A673 (cell line): ENCODE measurements at regions not wholly inside any gene's neighbourhood (a gene's known extent, or its start where the extent isn't known, plus 50 kb on each side); places are given as distances from the start of the nearest gene placed in this dataset.

Source experiments
- BruUV-seq: library from RNA; stranded (reverse); fragments of 400-500 nt; replicated peaks from 2 replicates; lab custom pipeline; 2021; lab: Mats Ljungman, UMichigan
- CTCF ChIA-PET: fragments of 300-600 bp; sonication (Branson Sonifier 250); formaldehyde crosslinking; loops from one replicate; lab custom pipeline; 2022; ENCODE audit warnings: antibody characterized with exemption; lab: Charles Lee
- POLR2A ChIA-PET: fragments of 300-600 bp; sonication (Branson Sonifier 250); formaldehyde crosslinking; loops from one replicate; lab custom pipeline; 2022; ENCODE audit warnings: antibody characterized with exemption; ENCODE audit not compliant: low non-redundant PET; lab: Charles Lee
- DNase-seq: peaks from one replicate; pipeline ENCODE4 v3.0.0-alpha.2; 2015; ENCODE audit warnings: low spot score
- H3K27ac ChIP-seq: fragments of 200-600 bp; sonication (generic); 2 replicates; pipeline ENCODE4 v1.5.1; 2016; ENCODE audit warnings: mixed run types, low read depth, mild to moderate bottlenecking, mixed read lengths, antibody characterized with exemption, low read length; ENCODE audit not compliant: poor library complexity, severe bottlenecking
- H3K27me3 ChIP-seq: fragments of 200-600 bp; sonication (generic); replicated peaks from 2 replicates; pipeline ENCODE4 v1.6.1; 2017; ENCODE audit warnings: mixed run types, low read depth, mild to moderate bottlenecking, mixed read lengths, antibody characterized with exemption, low read length; ENCODE audit not compliant: insufficient read depth, poor library complexity
- H3K36me3 ChIP-seq: fragments of 200-600 bp; sonication (generic); 2 replicates; pipeline ENCODE4 v1.6.1; 2016; ENCODE audit warnings: mixed run types, mild to moderate bottlenecking, mixed read lengths, antibody characterized with exemption, low read length; ENCODE audit not compliant: insufficient read depth, poor library complexity, severe bottlenecking
- H3K4me1 ChIP-seq: fragments of 200-600 bp; sonication (generic); 2 replicates; pipeline ENCODE4 v1.6.1; 2017; ENCODE audit warnings: mixed run types, mild to moderate bottlenecking, mixed read lengths, antibody characterized with exemption, low read length; ENCODE audit not compliant: insufficient read depth, poor library complexity, severe bottlenecking
- H3K4me3 ChIP-seq: fragments of 200-600 bp; sonication (generic); 2 replicates; pipeline ENCODE4 v1.5.1; 2016; ENCODE audit warnings: low read depth, mixed run types, mild to moderate bottlenecking, mixed read lengths, low read length; ENCODE audit not compliant: poor library complexity, severe bottlenecking
- H3K9me3 ChIP-seq: fragments of 200-600 bp; sonication (generic); 2 replicates; pipeline ENCODE4 v1.6.1; 2016; ENCODE audit warnings: mixed run types, low read depth, mild to moderate bottlenecking, mixed read lengths, antibody characterized with exemption, low read length; ENCODE audit not compliant: poor library complexity, severe bottlenecking
- EZH2 ChIP-seq: fragments of 200-600 bp; sonication (generic); IDR thresholded peaks from 2 replicates; pipeline ENCODE4 v1.6.1; 2017; ENCODE audit warnings: borderline replicate concordance, low read depth, mild to moderate bottlenecking, mixed read lengths, antibody characterized with exemption, low read length; ENCODE audit not compliant: poor library complexity, severe bottlenecking
- intact Hi-C: fragments of 100-400 bp; cut with micrococcal nuclease; formaldehyde crosslinking; loops from one replicate; pipeline ENCODE4 v1.10.0; 2022; ENCODE audit not compliant: unreplicated experiment
- TF ChIP-seq, protein P1 (sequence below): fragments of 300-800, 200-600 bp; sonication (generic); conservative IDR thresholded peaks from 2 replicates; pipeline ENCODE4 v1.5.1; 2017; ENCODE audit warnings: low read depth, mild to moderate bottlenecking, antibody characterized with exemption, low read length, moderate library complexity, mixed read lengths

DNA sequence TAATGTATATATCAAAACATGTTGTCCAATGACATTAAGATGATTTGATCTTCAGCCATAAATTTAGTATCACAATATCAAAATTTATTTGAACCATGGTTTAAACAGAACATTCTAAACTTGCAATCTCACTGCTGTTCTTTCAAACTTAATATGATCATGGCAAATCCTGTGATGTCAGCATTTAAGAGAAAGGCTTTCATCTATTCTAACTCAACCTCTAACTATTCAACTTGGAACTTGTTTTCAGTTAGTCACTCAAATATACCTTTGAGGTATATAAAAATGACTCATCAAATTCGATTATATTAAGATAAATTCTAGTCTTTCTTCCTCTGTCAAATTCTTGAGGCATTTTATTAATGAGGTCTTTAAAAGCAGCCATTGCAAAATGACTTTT lies 747.0 kb upstream of the FLRT2 start:
- no TSS peak for BruUV-seq
- ChIA-PET CTCF (no interaction called here), POLR2A (no interaction called here)
- intact Hi-C loops, result no loop called here
- DNase-seq, result no peak
- no peaks in the 10 kb centered on the region for H3K36me3 ChIP-seq
- no peaks in the 10 kb centered on the region for H3K4me1 ChIP-seq
- no peak overlapping the region for H3K27ac ChIP-seq
- TF ChIP-seq, protein P1, sequence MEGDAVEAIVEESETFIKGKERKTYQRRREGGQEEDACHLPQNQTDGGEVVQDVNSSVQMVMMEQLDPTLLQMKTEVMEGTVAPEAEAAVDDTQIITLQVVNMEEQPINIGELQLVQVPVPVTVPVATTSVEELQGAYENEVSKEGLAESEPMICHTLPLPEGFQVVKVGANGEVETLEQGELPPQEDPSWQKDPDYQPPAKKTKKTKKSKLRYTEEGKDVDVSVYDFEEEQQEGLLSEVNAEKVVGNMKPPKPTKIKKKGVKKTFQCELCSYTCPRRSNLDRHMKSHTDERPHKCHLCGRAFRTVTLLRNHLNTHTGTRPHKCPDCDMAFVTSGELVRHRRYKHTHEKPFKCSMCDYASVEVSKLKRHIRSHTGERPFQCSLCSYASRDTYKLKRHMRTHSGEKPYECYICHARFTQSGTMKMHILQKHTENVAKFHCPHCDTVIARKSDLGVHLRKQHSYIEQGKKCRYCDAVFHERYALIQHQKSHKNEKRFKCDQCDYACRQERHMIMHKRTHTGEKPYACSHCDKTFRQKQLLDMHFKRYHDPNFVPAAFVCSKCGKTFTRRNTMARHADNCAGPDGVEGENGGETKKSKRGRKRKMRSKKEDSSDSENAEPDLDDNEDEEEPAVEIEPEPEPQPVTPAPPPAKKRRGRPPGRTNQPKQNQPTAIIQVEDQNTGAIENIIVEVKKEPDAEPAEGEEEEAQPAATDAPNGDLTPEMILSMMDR, result no peak
- no peak for TF ChIP-seq EZH2
- H3K4me3 ChIP-seq, result no peak overlapping the region
- H3K9me3 ChIP-seq, result no peaks in the 10 kb centered on the region
- H3K27me3 ChIP-seq, result no peaks in the 10 kb centered on the region

DNA sequence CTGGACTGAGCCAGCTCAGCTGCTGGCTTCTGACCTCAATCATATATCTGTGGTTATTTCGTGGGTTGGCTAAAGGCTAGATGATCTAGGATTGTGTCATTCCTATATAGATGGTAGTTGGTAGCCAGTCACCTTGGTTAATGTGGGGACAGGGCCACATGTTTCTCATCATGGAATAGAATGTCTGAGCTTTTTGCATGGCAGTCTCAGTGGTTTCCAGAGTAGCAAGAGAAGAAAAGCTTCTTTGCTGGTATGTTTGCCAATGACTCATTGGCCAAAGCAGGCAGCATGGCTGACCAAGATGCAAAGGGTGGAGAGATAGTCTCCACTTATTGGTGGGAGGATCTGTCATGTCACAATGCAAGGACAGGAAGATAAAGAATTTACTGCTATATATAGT lies 746.4 kb upstream of the FLRT2 start:
- no peaks in the 10 kb centered on the region for H3K27me3 ChIP-seq
- DNase-seq, result no peak
- no peaks in the 10 kb centered on the region for H3K4me1 ChIP-seq
- H3K4me3 ChIP-seq, result no peak overlapping the region
- no TSS peak for BruUV-seq
- CTCF ChIA-PET, result no interaction called here
- H3K27ac ChIP-seq, result no peak overlapping the region
- no peaks in the 10 kb centered on the region for H3K36me3 ChIP-seq
- intact Hi-C loops, result no loop called here
- POLR2A ChIA-PET, result no interaction called here
- no peaks in the 10 kb centered on the region for H3K9me3 ChIP-seq
- no peak for TF ChIP-seq EZH2
- TF ChIP-seq, protein P1, result no peak

GRCh38 chr14:84785996-84786395 lies 743.9 kb upstream of the FLRT2 start:
- Histone ChIP-seq H3K4me1 (no peaks in the 10 kb centered on the region), H3K36me3 (no peaks in the 10 kb centered on the region), H3K27ac (no peak overlapping the region), H3K27me3 (no peaks in the 10 kb centered on the region), H3K4me3 (no peak overlapping the region), H3K9me3 (no peaks in the 10 kb centered on the region)
- ChIA-PET CTCF (no interaction called here), POLR2A (no interaction called here)
- TF ChIP-seq, protein P1, result no peak
- TF ChIP-seq EZH2, result no peak
- BruUV-seq, result no TSS peak
- no peak for DNase-seq
- intact Hi-C loops, result no loop called here
